ENCODE measurements at regions not wholly inside any gene's neighbourhood (a gene's known extent, or its start where the extent isn't known, plus 50 kb on each side); places are given as distances from the start of the nearest gene placed in this dataset.

GRCh38 chr2:16861111-16861510, 195.5 kb upstream of the CYRIA start:
- H3K27me3 Mint-ChIP-seq, result peaks cover 2% of the 10 kb centered on the region
- ChIA-PET CTCF (no interaction called here), POLR2A (no interaction called here)
- TF ChIP-seq CTCF (IDR thresholded peaks at IDR 0.05), result no peak
- H3K9me3 Mint-ChIP-seq, result peaks cover 2% of the 10 kb centered on the region
- no peak overlapping the region for H3K4me3 Mint-ChIP-seq
- H3K4me1 Mint-ChIP-seq (ENCODE audit: low read depth), result no peaks in the 10 kb centered on the region
- no peaks in the 10 kb centered on the region for H3K36me3 Mint-ChIP-seq (ENCODE audit: low read depth)
- ATAC-seq, result no peak
- no peak overlapping the region for H3K27ac Mint-ChIP-seq
- no peak for DNase-seq
- intact Hi-C loops (cut with micrococcal nuclease), result no loop called here

- intact Hi-C loops (cut with micrococcal nuclease), result no loop called here
- Mint-ChIP-seq H3K27ac (no peak overlapping the region), H3K4me1 (ENCODE audit: low read depth) (no peaks in the 10 kb centered on the region), H3K36me3 (ENCODE audit: low read depth) (no peaks in the 10 kb centered on the region), H3K9me3 (peaks cover 2% of the 10 kb centered on the region), H3K27me3 (peaks cover 2% of the 10 kb centered on the region), H3K4me3 (no peak overlapping the region)
- no peak for TF ChIP-seq CTCF (IDR thresholded peaks at IDR 0.05)
- ATAC-seq (no peak), DNase-seq (no peak)
- CTCF ChIA-PET, result no interaction called here
- POLR2A ChIA-PET, result no interaction called here
These were observed 195.0 kb upstream of the CYRIA start for GRCh38 chr2:16860627-16861026.

- Mint-ChIP-seq H3K4me3 (no peak overlapping the region), H3K27me3 (peaks cover 2% of the 10 kb centered on the region), H3K36me3 (ENCODE audit: low read depth) (no peaks in the 10 kb centered on the region), H3K9me3 (peaks cover 2% of the 10 kb centered on the region), H3K4me1 (ENCODE audit: low read depth) (no peaks in the 10 kb centered on the region), H3K27ac (no peak overlapping the region)
- TF ChIP-seq CTCF (IDR thresholded peaks at IDR 0.05), result no peak
- ATAC-seq, result no peak
- intact Hi-C loops (cut with micrococcal nuclease), result no loop called here
- ChIA-PET POLR2A (interaction anchor here (0.6 kb wide), 1 partner anchor 297 kb away, joined by 3 read pairs; no protein-coding TSS in a partner anchor), CTCF (no interaction called here)
- DNase-seq, result no peak
These were observed 189.5 kb upstream of the CYRIA start for GRCh38 chr2:16855183-16855582.

GRCh38 chr2:16853088-16853487, 187.5 kb upstream of the CYRIA start:
- Mint-ChIP-seq H3K9me3 (no peaks in the 10 kb centered on the region), H3K4me3 (no peak overlapping the region), H3K36me3 (ENCODE audit: low read depth) (no peaks in the 10 kb centered on the region), H3K27me3 (no peaks in the 10 kb centered on the region), H3K4me1 (ENCODE audit: low read depth) (no peaks in the 10 kb centered on the region), H3K27ac (no peak overlapping the region)
- TF ChIP-seq CTCF (IDR thresholded peaks at IDR 0.05), result no peak
- ChIA-PET POLR2A (no interaction called here), CTCF (no interaction called here)
- DNase-seq (no peak), ATAC-seq (no peak)
- intact Hi-C loops (cut with micrococcal nuclease), result no loop called here

GRCh38 chr2:16852651-16853050, 187.0 kb upstream of the CYRIA start:
- no peak for TF ChIP-seq CTCF (IDR thresholded peaks at IDR 0.05)
- ATAC-seq (no peak), DNase-seq (no peak)
- ChIA-PET POLR2A (no interaction called here), CTCF (no interaction called here)
- Mint-ChIP-seq H3K9me3 (no peaks in the 10 kb centered on the region), H3K36me3 (ENCODE audit: low read depth) (no peaks in the 10 kb centered on the region), H3K4me3 (no peak overlapping the region), H3K4me1 (ENCODE audit: low read depth) (no peaks in the 10 kb centered on the region), H3K27ac (no peak overlapping the region), H3K27me3 (no peaks in the 10 kb centered on the region)
- intact Hi-C loops (cut with micrococcal nuclease), result no loop called here
